GM23248 (cell line): ENCODE measurements at regions not wholly inside any gene's neighbourhood (a gene's known extent, or its start where the extent isn't known, plus 50 kb on each side); places are given as distances from the start of the nearest gene placed in this dataset.

ENCODE experiments used
- EZH2 ChIP-seq: fragments of 200-600 bp; sonication (generic); IDR thresholded peaks from 2 replicates; pipeline ENCODE4 v1.6.1; 2018; ENCODE audit warnings: antibody characterized with exemption, mild to moderate bottlenecking; ENCODE audit not compliant: insufficient read depth, poor library complexity, severe bottlenecking
- EZH2phosphoT487 ChIP-seq: fragments of 200-600 bp; sonication (generic); IDR thresholded peaks from 2 replicates; pipeline ENCODE4 v1.6.1; 2018; ENCODE audit warnings: antibody characterized with exemption, moderate library complexity, mild to moderate bottlenecking, low read depth; ENCODE audit not compliant: insufficient read depth

DNA sequence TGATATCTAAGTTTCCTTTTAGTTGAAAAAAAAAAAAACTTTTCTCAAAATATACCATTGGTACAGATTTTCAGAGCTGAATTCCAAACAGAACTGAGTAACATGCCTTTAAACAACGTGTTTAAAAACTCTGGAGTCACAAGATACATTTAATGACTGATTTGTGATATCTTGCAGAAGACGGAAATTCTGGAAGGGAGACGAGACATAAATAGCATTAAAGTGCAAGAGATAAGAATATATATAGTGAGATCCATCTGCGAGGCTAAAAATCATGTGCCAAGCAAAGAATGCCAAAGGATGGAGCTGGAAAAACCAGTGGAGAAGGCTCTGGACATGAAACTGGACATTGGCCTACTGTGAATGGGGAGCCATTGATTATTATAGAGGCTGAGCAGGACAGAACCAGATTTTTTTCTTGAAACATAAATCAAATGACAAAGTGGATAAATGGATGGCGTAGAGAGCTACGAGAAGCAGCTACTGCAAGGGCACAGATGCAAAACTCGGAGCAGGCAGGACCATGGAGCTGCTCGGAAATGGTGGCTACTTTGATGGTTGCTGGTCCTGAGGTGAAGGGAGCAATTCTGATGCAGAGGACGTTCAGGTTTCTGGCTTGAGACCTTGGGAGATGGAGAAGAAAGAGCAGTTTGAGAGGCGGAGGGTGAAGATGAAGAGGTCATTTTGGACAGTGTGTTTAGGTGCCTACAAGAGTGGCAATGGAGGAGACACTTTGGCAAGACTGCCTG lies 88.8 kb downstream of the CPN2 start:
- TF ChIP-seq EZH2 (no peak), EZH2phosphoT487 (no peak)
